ENCODE measurements at regions not wholly inside any gene's neighbourhood (a gene's known extent, or its start where the extent isn't known, plus 50 kb on each side); places are given as distances from the start of the nearest gene placed in this dataset.
"Not testable (repeated sequence)": the region's sequence is repeated elsewhere in the genome, so short reads cannot be mapped to it uniquely, and the experiment has no call there.

DNA sequence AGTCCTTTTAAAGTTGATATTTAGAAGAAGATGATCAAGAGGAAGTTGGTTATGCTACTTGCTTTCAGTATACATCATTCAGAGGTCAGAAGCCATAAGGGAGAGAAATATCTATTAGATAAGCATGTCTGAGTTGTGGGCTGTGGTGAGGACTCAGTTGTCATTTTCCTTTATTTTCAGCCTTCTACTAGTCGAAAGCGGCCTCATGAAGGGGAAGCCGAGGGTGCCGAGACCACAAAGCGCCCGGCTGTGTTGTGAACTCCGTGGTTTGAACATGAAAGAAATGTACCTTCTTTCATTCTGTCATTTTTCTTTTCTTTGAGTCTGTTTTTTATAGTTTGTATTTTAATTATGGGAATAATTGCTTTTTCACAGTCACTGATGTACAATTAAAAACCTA lies 624.8 kb downstream of the ZNF37A start:
- H3K27ac Mint-ChIP-seq; H3K27me3 Mint-ChIP-seq; H3K36me3 ChIP-seq (ENCODE audit: insufficient read depth, low read length); DNase-seq; H3K4me3 ChIP-seq (ENCODE audit: low read length); H3K27ac ChIP-seq (ENCODE audit: low read depth in 1 of 2, low read length in 2 of 2); H3K4me1 ChIP-seq (ENCODE audit: insufficient read depth, low read length); H3K4me1 Mint-ChIP-seq (ENCODE audit: low read depth); H3K27me3 ChIP-seq (ENCODE audit: control insufficient read depth in 1 of 2, insufficient read depth in 2 of 2, low read length in 2 of 2); ATAC-seq (ENCODE audit: poor library complexity); intact Hi-C loops (cut with DNase I, micrococcal nuclease); H3K4me3 Mint-ChIP-seq; CTCF ChIA-PET; H3K9me3 Mint-ChIP-seq; H3K9me3 ChIP-seq (ENCODE audit: control insufficient read depth in 1 of 2, insufficient read depth in 1 of 2, low read length in 2 of 2); H3K36me3 Mint-ChIP-seq (ENCODE audit: low read depth); POLR2A ChIA-PET: not testable (repeated sequence)

DNA sequence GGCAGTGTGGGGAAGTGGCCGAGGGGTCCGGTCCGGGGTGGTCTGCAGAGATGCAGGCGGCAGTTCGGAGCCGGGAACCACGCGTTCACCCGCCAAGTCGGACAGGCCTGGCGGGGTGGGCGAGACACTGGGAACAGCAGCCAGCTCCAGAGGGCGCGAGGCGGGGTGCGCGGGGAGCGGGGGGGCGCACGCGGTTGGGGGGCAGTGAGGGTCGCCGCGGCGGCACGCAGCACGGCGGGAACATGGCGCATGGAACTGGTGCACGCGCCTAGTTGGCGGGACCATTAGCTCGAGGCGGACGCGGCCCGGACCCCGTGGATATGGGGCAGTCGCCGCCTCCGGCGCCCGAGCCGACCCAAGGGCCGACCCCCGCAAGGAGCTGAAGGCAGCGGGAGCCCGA lies 635.9 kb downstream of the ZNF37A start:
- Mint-ChIP-seq H3K27ac (no peak overlapping the region), H3K36me3 (ENCODE audit: low read depth) (peaks cover 4% of the 10 kb centered on the region), H3K4me3 (no peak overlapping the region), H3K9me3 (peaks cover 3% of the 10 kb centered on the region), H3K27me3 (no peaks in the 10 kb centered on the region), H3K4me1 (ENCODE audit: low read depth) (no peaks in the 10 kb centered on the region)
- ATAC-seq (ENCODE audit: poor library complexity) = no peak
- Histone ChIP-seq H3K27ac (ENCODE audit: low read depth in 1 of 2, low read length in 2 of 2) (no peak overlapping the region), H3K4me3 (ENCODE audit: low read length) (no peak overlapping the region), H3K9me3 (ENCODE audit: control insufficient read depth in 1 of 2, insufficient read depth in 1 of 2, low read length in 2 of 2) (peaks cover 4 to 17% of the 10 kb centered on the region in 2 experiments), H3K4me1 (ENCODE audit: insufficient read depth, low read length) (no peaks in the 10 kb centered on the region), H3K27me3 (ENCODE audit: control insufficient read depth in 1 of 2, insufficient read depth in 2 of 2, low read length in 2 of 2) (no peaks in the 10 kb centered on the region), H3K36me3 (ENCODE audit: insufficient read depth, low read length) (no peaks in the 10 kb centered on the region)
- DNase-seq = no peak
- TF ChIP-seq, protein P1, sequence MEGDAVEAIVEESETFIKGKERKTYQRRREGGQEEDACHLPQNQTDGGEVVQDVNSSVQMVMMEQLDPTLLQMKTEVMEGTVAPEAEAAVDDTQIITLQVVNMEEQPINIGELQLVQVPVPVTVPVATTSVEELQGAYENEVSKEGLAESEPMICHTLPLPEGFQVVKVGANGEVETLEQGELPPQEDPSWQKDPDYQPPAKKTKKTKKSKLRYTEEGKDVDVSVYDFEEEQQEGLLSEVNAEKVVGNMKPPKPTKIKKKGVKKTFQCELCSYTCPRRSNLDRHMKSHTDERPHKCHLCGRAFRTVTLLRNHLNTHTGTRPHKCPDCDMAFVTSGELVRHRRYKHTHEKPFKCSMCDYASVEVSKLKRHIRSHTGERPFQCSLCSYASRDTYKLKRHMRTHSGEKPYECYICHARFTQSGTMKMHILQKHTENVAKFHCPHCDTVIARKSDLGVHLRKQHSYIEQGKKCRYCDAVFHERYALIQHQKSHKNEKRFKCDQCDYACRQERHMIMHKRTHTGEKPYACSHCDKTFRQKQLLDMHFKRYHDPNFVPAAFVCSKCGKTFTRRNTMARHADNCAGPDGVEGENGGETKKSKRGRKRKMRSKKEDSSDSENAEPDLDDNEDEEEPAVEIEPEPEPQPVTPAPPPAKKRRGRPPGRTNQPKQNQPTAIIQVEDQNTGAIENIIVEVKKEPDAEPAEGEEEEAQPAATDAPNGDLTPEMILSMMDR (IDR thresholded peaks at IDR 0.05) = no peak
- intact Hi-C loops (cut with DNase I, micrococcal nuclease) = no loop called here
- ChIA-PET CTCF (no interaction called here), POLR2A (no interaction called here)

DNA sequence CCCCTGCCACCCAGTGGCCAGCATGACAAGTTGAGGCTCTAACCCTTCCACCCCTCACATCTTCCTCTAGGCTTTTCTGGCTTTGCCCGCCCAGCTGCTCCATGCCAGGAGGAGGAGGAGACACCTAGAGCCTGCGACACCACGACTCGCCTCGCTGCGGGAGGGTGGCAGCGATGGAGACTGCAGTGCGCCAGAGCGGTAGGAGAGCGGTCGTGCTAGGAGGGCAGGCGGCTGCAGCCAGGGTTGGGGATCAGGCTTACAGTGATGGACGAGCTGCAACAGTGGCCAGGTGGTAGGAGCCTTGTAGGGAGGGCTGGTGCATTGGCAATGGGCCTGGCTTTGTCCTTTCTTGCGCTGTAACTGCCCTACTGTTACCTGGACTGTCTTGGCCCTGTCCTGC lies 642.5 kb downstream of the ZNF37A start:
- H3K27ac Mint-ChIP-seq; H3K4me3 Mint-ChIP-seq; H3K27me3 ChIP-seq (ENCODE audit: control insufficient read depth in 1 of 2, insufficient read depth in 2 of 2, low read length in 2 of 2); H3K4me1 Mint-ChIP-seq (ENCODE audit: low read depth); CTCF ChIA-PET; H3K27me3 Mint-ChIP-seq; H3K27ac ChIP-seq (ENCODE audit: low read depth in 1 of 2, low read length in 2 of 2); intact Hi-C loops (cut with DNase I, micrococcal nuclease); DNase-seq; ATAC-seq (ENCODE audit: poor library complexity); H3K9me3 Mint-ChIP-seq; H3K36me3 ChIP-seq (ENCODE audit: insufficient read depth, low read length); H3K36me3 Mint-ChIP-seq (ENCODE audit: low read depth); H3K4me1 ChIP-seq (ENCODE audit: insufficient read depth, low read length); POLR2A ChIA-PET; H3K4me3 ChIP-seq (ENCODE audit: low read length): not testable (repeated sequence)
- peaks cover 0 to 60% of the 10 kb centered on the region in 2 experiments for H3K9me3 ChIP-seq (ENCODE audit: control insufficient read depth in 1 of 2, insufficient read depth in 1 of 2, low read length in 2 of 2)

DNA sequence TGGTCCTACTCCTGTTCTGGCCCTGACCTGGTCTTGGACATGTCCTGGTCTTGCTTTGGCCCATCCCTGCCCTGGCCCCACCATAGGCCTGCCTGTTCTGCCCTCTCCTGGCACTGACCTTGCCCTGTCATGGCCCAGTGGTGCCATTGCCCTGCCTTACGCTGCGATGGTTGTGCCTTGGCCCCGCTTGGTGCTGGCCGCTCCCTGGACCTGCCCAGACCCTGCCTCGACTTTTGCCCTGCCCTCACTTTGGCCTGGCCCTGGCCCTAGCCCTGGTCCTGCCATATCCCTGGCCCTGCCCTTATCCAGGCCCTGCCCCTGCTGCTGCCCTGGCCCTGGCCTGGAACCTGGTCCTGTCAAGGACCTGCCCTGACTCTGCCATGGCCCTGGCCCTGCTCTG lies 643.1 kb downstream of the ZNF37A start:
- DNase-seq; H3K4me3 ChIP-seq (ENCODE audit: low read length); H3K36me3 Mint-ChIP-seq (ENCODE audit: low read depth); intact Hi-C loops (cut with DNase I, micrococcal nuclease); H3K4me3 Mint-ChIP-seq; H3K36me3 ChIP-seq (ENCODE audit: insufficient read depth, low read length); H3K9me3 Mint-ChIP-seq; H3K27me3 Mint-ChIP-seq; CTCF ChIA-PET; ATAC-seq (ENCODE audit: poor library complexity); POLR2A ChIA-PET; H3K27me3 ChIP-seq (ENCODE audit: control insufficient read depth in 1 of 2, insufficient read depth in 2 of 2, low read length in 2 of 2); H3K4me1 Mint-ChIP-seq (ENCODE audit: low read depth); H3K27ac Mint-ChIP-seq; H3K27ac ChIP-seq (ENCODE audit: low read depth in 1 of 2, low read length in 2 of 2); H3K4me1 ChIP-seq (ENCODE audit: insufficient read depth, low read length): not testable (repeated sequence)
- H3K9me3 ChIP-seq (ENCODE audit: control insufficient read depth in 1 of 2, insufficient read depth in 1 of 2, low read length in 2 of 2) = peaks cover 0 to 66% of the 10 kb centered on the region in 2 experiments

DNA sequence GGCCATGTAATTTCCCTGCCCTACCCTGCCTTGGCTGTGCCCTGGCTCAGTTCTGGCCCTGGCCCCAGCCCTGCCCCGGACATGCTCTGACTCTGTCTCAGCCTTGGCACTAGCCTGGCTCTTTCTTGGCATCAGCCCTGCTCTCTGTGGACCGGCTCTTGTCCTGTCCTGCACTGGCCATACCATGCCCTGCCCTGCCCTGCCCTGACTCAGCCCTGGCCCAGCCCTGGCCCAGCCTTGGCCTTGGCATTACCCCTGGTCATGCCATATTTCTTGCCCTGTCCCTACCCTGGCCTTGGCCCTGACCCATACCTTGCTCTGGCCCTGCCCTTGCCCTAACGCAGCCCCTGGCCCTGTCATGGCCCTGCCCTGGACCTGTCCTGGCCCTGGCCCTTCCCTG lies 643.9 kb downstream of the ZNF37A start:
- H3K27me3 Mint-ChIP-seq; H3K27ac Mint-ChIP-seq; H3K4me1 ChIP-seq (ENCODE audit: insufficient read depth, low read length); H3K36me3 ChIP-seq (ENCODE audit: insufficient read depth, low read length); H3K9me3 Mint-ChIP-seq; CTCF ChIA-PET; H3K36me3 Mint-ChIP-seq (ENCODE audit: low read depth); H3K27ac ChIP-seq (ENCODE audit: low read depth in 1 of 2, low read length in 2 of 2); ATAC-seq (ENCODE audit: poor library complexity); H3K4me3 ChIP-seq (ENCODE audit: low read length); H3K4me1 Mint-ChIP-seq (ENCODE audit: low read depth); POLR2A ChIA-PET; intact Hi-C loops (cut with DNase I, micrococcal nuclease); H3K4me3 Mint-ChIP-seq; DNase-seq; H3K27me3 ChIP-seq (ENCODE audit: control insufficient read depth in 1 of 2, insufficient read depth in 2 of 2, low read length in 2 of 2): not testable (repeated sequence)
- peaks cover 0 to 71% of the 10 kb centered on the region in 2 experiments for H3K9me3 ChIP-seq (ENCODE audit: control insufficient read depth in 1 of 2, insufficient read depth in 1 of 2, low read length in 2 of 2)

DNA sequence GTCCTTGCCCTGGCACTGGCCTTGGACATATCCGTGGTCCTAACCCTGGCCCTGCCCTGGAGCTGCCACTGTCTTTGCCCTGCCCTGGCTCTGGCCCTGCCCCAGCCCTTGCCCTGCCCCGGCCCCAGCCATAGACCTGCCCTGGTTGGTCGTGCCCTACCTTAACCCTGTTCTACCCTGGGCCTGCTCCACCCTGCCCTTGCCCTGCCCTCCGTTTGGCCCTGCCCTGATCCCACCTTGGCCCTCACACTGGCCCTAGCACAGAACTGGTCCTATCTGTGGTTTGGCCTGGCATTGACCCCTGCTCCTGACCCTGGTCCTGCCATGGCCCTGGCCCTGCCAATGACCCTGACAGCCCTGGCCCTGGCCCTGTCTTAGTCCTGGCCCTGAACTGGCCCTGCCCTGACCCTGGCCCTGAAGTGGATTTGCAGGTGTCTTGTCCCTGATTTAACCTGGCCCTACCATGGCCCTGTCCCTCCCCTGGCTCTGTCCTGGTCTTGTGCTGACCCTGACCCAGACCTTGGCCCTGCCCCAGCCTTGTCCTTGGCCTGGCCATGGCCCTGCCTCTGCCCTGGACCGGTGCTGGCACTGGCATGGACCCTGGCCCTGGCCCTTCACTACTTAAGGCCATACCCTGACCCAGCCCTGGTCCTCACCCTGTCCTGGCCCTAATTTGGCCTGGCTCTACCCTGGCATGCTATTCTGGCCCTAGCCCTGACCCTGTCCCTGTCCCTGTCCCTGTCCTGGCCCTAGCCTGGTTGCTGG lies 645.1 kb downstream of the ZNF37A start:
- H3K27me3 Mint-ChIP-seq; intact Hi-C loops (cut with DNase I, micrococcal nuclease); H3K4me3 ChIP-seq (ENCODE audit: low read length); CTCF ChIA-PET; POLR2A ChIA-PET; H3K9me3 Mint-ChIP-seq; H3K27ac ChIP-seq (ENCODE audit: low read depth in 1 of 2, low read length in 2 of 2); H3K27ac Mint-ChIP-seq; H3K27me3 ChIP-seq (ENCODE audit: control insufficient read depth in 1 of 2, insufficient read depth in 2 of 2, low read length in 2 of 2); H3K4me1 ChIP-seq (ENCODE audit: insufficient read depth, low read length); H3K4me1 Mint-ChIP-seq (ENCODE audit: low read depth); H3K36me3 Mint-ChIP-seq (ENCODE audit: low read depth); H3K36me3 ChIP-seq (ENCODE audit: insufficient read depth, low read length); DNase-seq; ATAC-seq (ENCODE audit: poor library complexity); H3K4me3 Mint-ChIP-seq: not testable (repeated sequence)
- H3K9me3 ChIP-seq (ENCODE audit: control insufficient read depth in 1 of 2, insufficient read depth in 1 of 2, low read length in 2 of 2) = peaks cover 0 to 71% of the 10 kb centered on the region in 2 experiments
